Hepatocyte (in vitro differentiated cells): ENCODE measurements at regions not wholly inside any gene's neighbourhood (a gene's known extent, or its start where the extent isn't known, plus 50 kb on each side); places are given as distances from the start of the nearest gene placed in this dataset.

Source experiments
- EZH2phosphoT487 ChIP-seq: fragments of 200-600 bp; sonication (generic); IDR thresholded peaks from one replicate; pipeline ENCODE4 v1.6.1; 2018; ENCODE audit warnings: antibody characterized with exemption, mild to moderate bottlenecking, low read depth, moderate library complexity; ENCODE audit not compliant: unreplicated experiment, severe bottlenecking
- TF ChIP-seq, protein P1 (sequence below): fragments of 200-600 bp; sonication (generic); IDR thresholded peaks from 2 replicates; pipeline ENCODE4 v1.5.1; 2016; ENCODE audit warnings: antibody characterized with exemption, mild to moderate bottlenecking; ENCODE audit not compliant: poor library complexity

DNA sequence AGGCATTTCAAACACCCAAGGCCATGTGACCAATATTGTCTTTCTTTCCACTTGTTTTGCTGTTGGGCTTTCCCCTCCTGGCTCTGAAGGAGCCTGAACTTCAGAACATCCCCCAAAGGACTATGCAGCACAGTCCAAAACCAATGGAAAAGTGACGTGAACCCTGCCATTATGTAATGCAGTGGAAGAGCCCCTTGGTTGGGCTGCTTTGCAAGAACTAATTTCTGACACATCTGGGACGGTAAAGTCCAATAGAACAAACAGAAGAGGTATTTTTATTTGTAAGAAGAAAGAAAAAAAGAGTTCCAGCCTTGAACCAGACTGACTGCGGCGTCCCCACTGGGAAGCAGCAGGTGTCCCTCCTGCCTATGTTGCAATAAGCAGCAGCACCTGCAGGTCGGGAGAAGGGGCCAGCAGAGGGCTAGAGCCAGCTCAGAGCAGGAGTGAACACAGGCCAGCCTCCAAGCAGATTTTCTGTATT lies 116.7 kb downstream of the CDC7 start:
- TF ChIP-seq, protein P1, sequence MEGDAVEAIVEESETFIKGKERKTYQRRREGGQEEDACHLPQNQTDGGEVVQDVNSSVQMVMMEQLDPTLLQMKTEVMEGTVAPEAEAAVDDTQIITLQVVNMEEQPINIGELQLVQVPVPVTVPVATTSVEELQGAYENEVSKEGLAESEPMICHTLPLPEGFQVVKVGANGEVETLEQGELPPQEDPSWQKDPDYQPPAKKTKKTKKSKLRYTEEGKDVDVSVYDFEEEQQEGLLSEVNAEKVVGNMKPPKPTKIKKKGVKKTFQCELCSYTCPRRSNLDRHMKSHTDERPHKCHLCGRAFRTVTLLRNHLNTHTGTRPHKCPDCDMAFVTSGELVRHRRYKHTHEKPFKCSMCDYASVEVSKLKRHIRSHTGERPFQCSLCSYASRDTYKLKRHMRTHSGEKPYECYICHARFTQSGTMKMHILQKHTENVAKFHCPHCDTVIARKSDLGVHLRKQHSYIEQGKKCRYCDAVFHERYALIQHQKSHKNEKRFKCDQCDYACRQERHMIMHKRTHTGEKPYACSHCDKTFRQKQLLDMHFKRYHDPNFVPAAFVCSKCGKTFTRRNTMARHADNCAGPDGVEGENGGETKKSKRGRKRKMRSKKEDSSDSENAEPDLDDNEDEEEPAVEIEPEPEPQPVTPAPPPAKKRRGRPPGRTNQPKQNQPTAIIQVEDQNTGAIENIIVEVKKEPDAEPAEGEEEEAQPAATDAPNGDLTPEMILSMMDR: peak; percentile 45
- TF ChIP-seq EZH2phosphoT487: no peak
